ENCODE measurements at regions not wholly inside any gene's neighbourhood (a gene's known extent, or its start where the extent isn't known, plus 50 kb on each side); places are given as distances from the start of the nearest gene placed in this dataset.

DNA sequence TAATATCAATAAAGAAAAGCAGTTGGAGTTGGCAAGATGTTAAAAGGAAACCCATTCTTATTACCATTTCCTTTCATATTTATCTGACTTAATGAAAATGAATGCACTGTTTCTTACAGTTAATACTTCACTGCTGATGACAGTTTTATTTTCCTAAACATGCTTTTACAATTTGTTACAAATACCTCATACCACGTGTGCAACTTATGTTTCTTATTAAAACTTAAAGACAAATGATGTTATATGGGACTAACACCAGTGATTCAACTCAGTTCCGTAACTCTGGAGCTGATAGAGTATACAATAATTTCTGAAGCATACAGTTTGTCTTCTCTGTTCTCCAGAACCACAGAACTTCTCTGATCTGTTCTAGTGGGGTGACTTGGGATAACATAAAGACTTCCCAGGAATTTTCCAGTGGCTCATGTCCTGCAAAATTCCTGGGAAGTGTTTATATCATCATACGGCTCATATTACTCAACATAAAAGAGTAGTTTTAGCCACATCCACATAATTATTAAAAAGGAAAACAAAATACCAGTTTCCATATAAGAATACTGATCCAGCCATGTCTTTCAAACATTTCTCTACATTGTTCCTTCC, 1259.0 kb upstream of the C9orf72 start:
- no peaks in the 10 kb centered on the region for H3K9me3 ChIP-seq (replicated peaks; ENCODE audit: control insufficient read depth, insufficient read depth, low read length)
- H4K20me1 ChIP-seq (replicated peaks; ENCODE audit: control insufficient read depth, extremely low read depth, insufficient read depth, low read length) = no peaks in the 10 kb centered on the region
- no peaks in the 10 kb centered on the region for H3K27me3 ChIP-seq (ENCODE audit: control insufficient read depth in 2 of 2, insufficient read depth in 2 of 2, low read length in 2 of 2)
- no peaks in the 10 kb centered on the region for H3K4me1 ChIP-seq (ENCODE audit: control insufficient read depth, extremely low read depth, insufficient read depth, low read length)
- no peak for FAIRE-seq
- H3K9ac ChIP-seq (replicated peaks; ENCODE audit: extremely low read depth, insufficient read depth, low read length) = no peak overlapping the region
- H3K27ac ChIP-seq (ENCODE audit: insufficient read depth, low read depth, low read length) = no peak overlapping the region
- H3K36me3 ChIP-seq (ENCODE audit: control insufficient read depth in 2 of 2, extremely low read depth in 1 of 2, insufficient read depth in 2 of 2, low read length in 2 of 2) = no peaks in the 10 kb centered on the region
- POLR2A ChIA-PET = no interaction called here
- CTCF ChIA-PET = no interaction called here
- H3K79me2 ChIP-seq (ENCODE audit: control insufficient read depth, insufficient read depth, low read length) = no peaks in the 10 kb centered on the region
- dilution Hi-C loops (cut with MboI; ENCODE audit: extremely low pct_ligation_motif_present, low sequenced_read_pairs) (no loop called here), intact Hi-C loops (cut with micrococcal nuclease) (no loop called here)
- DNase-seq (ENCODE audit: low read depth, low spot score) = no peak
- no peak overlapping the region for H3K4me3 ChIP-seq (replicated peaks in 1 of 3; ENCODE audit: insufficient read depth in 1 of 3, low read depth in 1 of 3, low read length in 3 of 3)
- BruUV-seq (replicated peaks) = no TSS peak
- no peak for TF ChIP-seq POLR2AphosphoS5 (IDR thresholded peaks at IDR 0.05; ENCODE audit: insufficient read depth, low read depth, low read length)
- no peak for TF ChIP-seq POLR2A (IDR thresholded peaks at IDR 0.05; ENCODE audit: low read depth, low read length)
- no peak overlapping the region for H2AFZ ChIP-seq (ENCODE audit: low read depth, low read length)
- no peaks in the 10 kb centered on the region for H3K9me1 ChIP-seq (replicated peaks; ENCODE audit: control insufficient read depth, extremely low read depth, insufficient read depth, low read length)
- no peak overlapping the region for H3K4me2 ChIP-seq (ENCODE audit: insufficient read depth, low read length)

- TF ChIP-seq FOS (IDR thresholded peaks at IDR 0.05; ENCODE audit: borderline replicate concordance, insufficient read depth, low read length) (no peak), GATA2 (IDR thresholded peaks at IDR 0.05; ENCODE audit: insufficient read depth, insufficient read length, low read depth, low read length) (no peak), POLR2AphosphoS5 (IDR thresholded peaks at IDR 0.05; ENCODE audit: insufficient read depth, low read depth, low read length) (no peak), JUN (IDR thresholded peaks at IDR 0.05; ENCODE audit: borderline replicate concordance, insufficient read depth, insufficient read length, low read depth) (no peak), MYC (IDR thresholded peaks at IDR 0.05; ENCODE audit: low read depth, low read length) (no peak), POLR2A (IDR thresholded peaks at IDR 0.05; ENCODE audit: low read depth, low read length) (no peak), EZH2 (IDR thresholded peaks at IDR 0.05; ENCODE audit: borderline replicate concordance, low read depth, low read length, severe bottlenecking) (no peak), MAX (IDR thresholded peaks at IDR 0.05; ENCODE audit: insufficient read depth, insufficient read length) (no peak)
- TF ChIP-seq, protein P1, sequence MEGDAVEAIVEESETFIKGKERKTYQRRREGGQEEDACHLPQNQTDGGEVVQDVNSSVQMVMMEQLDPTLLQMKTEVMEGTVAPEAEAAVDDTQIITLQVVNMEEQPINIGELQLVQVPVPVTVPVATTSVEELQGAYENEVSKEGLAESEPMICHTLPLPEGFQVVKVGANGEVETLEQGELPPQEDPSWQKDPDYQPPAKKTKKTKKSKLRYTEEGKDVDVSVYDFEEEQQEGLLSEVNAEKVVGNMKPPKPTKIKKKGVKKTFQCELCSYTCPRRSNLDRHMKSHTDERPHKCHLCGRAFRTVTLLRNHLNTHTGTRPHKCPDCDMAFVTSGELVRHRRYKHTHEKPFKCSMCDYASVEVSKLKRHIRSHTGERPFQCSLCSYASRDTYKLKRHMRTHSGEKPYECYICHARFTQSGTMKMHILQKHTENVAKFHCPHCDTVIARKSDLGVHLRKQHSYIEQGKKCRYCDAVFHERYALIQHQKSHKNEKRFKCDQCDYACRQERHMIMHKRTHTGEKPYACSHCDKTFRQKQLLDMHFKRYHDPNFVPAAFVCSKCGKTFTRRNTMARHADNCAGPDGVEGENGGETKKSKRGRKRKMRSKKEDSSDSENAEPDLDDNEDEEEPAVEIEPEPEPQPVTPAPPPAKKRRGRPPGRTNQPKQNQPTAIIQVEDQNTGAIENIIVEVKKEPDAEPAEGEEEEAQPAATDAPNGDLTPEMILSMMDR (IDR thresholded peaks at IDR 0.05; ENCODE audit: extremely low read depth in 1 of 2, insufficient read depth in 1 of 2, low read depth in 1 of 2, low read length in 2 of 2) = no peak
- intact Hi-C loops (cut with micrococcal nuclease) (no loop called here), dilution Hi-C loops (cut with MboI; ENCODE audit: extremely low pct_ligation_motif_present, low sequenced_read_pairs) (no loop called here)
- FAIRE-seq (no peak), DNase-seq (ENCODE audit: low read depth, low spot score) (no peak)
- Histone ChIP-seq H3K27ac (ENCODE audit: insufficient read depth, low read depth, low read length) (no peak overlapping the region), H3K9me3 (replicated peaks; ENCODE audit: control insufficient read depth, insufficient read depth, low read length) (no peaks in the 10 kb centered on the region), H3K36me3 (ENCODE audit: control insufficient read depth in 2 of 2, extremely low read depth in 1 of 2, insufficient read depth in 2 of 2, low read length in 2 of 2) (no peaks in the 10 kb centered on the region), H3K27me3 (ENCODE audit: control insufficient read depth in 2 of 2, insufficient read depth in 2 of 2, low read length in 2 of 2) (no peaks in the 10 kb centered on the region), H3K4me1 (ENCODE audit: control insufficient read depth, extremely low read depth, insufficient read depth, low read length) (no peaks in the 10 kb centered on the region), H3K9me1 (replicated peaks; ENCODE audit: control insufficient read depth, extremely low read depth, insufficient read depth, low read length) (no peaks in the 10 kb centered on the region), H3K79me2 (ENCODE audit: control insufficient read depth, insufficient read depth, low read length) (no peaks in the 10 kb centered on the region), H4K20me1 (replicated peaks; ENCODE audit: control insufficient read depth, extremely low read depth, insufficient read depth, low read length) (no peaks in the 10 kb centered on the region), H3K4me3 (replicated peaks in 1 of 3; ENCODE audit: insufficient read depth in 1 of 3, low read depth in 1 of 3, low read length in 3 of 3) (no peak overlapping the region), H3K9ac (replicated peaks; ENCODE audit: extremely low read depth, insufficient read depth, low read length) (no peak overlapping the region), H2AFZ (ENCODE audit: low read depth, low read length) (no peak overlapping the region), H3K4me2 (ENCODE audit: insufficient read depth, low read length) (no peak overlapping the region)
- ChIA-PET CTCF (no interaction called here), POLR2A (no interaction called here)
- no TSS peak for BruUV-seq (replicated peaks)
Observed at GRCh38 chr9:28834156-28834555, 1260.9 kb upstream of the C9orf72 start.
